ENCODE measurements at regions not wholly inside any gene's neighbourhood (a gene's known extent, or its start where the extent isn't known, plus 50 kb on each side); places are given as distances from the start of the nearest gene placed in this dataset.

DNA sequence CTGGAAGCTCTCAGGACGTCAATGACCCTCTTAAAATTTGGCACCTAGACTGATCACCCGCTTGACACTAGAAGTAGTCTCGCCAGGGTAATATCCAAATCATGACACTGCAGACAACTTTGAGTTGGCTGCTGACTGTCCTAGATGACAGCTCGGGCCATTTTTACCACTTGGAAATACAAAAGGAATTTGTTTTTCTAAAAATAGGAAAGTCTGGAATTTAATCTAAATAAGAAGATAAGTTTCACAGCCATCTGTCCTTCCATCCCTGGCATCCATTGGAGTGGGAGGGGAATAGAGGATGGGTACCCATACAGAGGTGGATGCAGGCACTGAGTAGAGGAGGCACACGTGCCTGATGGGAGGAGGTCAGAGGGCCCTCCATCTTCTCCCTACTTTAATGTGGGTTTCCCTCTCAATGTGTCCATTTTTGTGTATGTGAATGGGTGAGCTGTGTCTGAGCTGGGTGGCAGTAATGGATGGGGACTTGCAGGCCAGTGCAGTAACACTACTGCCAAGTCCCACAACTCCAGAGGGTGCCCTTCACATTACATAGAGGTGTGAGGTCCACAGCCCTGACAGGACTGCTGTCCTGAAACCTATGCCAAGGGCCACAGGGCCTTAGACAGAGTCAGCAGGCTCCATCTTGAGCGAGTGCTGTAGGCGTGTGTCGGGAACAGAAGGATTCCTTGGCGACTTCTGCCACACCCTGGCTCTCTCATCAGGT lies 104.8 kb upstream of the IPO9 start:
- Histone ChIP-seq H3K4me1 (ENCODE audit: control insufficient read depth in 1 of 2, insufficient read depth in 2 of 2, low read length in 2 of 2) (peaks cover 3% of the 10 kb centered on the region in 2 donors), H2AFZ (ENCODE audit: insufficient read depth, low read depth, low read length, poor library complexity, severe bottlenecking) (no peak overlapping the region), H3K27ac (ENCODE audit: low read depth in 1 of 2, low read length in 2 of 2) (no peak overlapping the region), H3K4me2 (replicated peaks; ENCODE audit: extremely low read depth, low read length, poor library complexity, severe bottlenecking) (no peak overlapping the region), H3K9ac (ENCODE audit: insufficient read depth, low read length, poor library complexity, severe bottlenecking) (no peak overlapping the region), H3K36me3 (replicated peaks in 1 of 2; ENCODE audit: control insufficient read depth in 1 of 2, insufficient read depth in 2 of 2, low read length in 2 of 2) (no peaks in the 10 kb centered on the region), H3K27me3 (ENCODE audit: control insufficient read depth in 2 of 2, insufficient read depth in 2 of 2, low read length in 2 of 2) (no peaks in the 10 kb centered on the region), H4K20me1 (ENCODE audit: insufficient read depth, low read length) (no peaks in the 10 kb centered on the region), H3K4me3 (replicated peaks in 1 of 3; ENCODE audit: low read depth in 2 of 3, low read length in 3 of 3) (no peak overlapping the region), H3K9me3 (replicated peaks in 1 of 2; ENCODE audit: control insufficient read depth in 1 of 2, insufficient read depth in 1 of 2, low read length in 2 of 2) (no peaks in the 10 kb centered on the region), H3K79me2 (ENCODE audit: insufficient read depth, low read length) (no peaks in the 10 kb centered on the region)
- peaks cover 0 to 2% of the 10 kb centered on the region in 2 donors for H3K36me3 Mint-ChIP-seq
- H3K27me3 Mint-ChIP-seq (ENCODE audit: low read depth in 3 of 3) = peaks cover 0 to 5% (median 5%) of the 10 kb centered on the region in 3 donors
- no peak overlapping the region for H3K4me3 Mint-ChIP-seq
- TF ChIP-seq, protein P1, sequence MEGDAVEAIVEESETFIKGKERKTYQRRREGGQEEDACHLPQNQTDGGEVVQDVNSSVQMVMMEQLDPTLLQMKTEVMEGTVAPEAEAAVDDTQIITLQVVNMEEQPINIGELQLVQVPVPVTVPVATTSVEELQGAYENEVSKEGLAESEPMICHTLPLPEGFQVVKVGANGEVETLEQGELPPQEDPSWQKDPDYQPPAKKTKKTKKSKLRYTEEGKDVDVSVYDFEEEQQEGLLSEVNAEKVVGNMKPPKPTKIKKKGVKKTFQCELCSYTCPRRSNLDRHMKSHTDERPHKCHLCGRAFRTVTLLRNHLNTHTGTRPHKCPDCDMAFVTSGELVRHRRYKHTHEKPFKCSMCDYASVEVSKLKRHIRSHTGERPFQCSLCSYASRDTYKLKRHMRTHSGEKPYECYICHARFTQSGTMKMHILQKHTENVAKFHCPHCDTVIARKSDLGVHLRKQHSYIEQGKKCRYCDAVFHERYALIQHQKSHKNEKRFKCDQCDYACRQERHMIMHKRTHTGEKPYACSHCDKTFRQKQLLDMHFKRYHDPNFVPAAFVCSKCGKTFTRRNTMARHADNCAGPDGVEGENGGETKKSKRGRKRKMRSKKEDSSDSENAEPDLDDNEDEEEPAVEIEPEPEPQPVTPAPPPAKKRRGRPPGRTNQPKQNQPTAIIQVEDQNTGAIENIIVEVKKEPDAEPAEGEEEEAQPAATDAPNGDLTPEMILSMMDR (IDR thresholded peaks at IDR 0.05) = no peak
- no peaks in the 10 kb centered on the region for H3K9me3 Mint-ChIP-seq
- intact Hi-C loops (cut with micrococcal nuclease) = no loop called here
- no peak for DNase-seq
- peaks cover 7% of the 10 kb centered on the region for H3K4me1 Mint-ChIP-seq
- no peak overlapping the region for H3K27ac Mint-ChIP-seq
- 78% methylated on average over 7 of the region's 9 CpGs for WGBS (ENCODE audit: insufficient coverage)

DNA sequence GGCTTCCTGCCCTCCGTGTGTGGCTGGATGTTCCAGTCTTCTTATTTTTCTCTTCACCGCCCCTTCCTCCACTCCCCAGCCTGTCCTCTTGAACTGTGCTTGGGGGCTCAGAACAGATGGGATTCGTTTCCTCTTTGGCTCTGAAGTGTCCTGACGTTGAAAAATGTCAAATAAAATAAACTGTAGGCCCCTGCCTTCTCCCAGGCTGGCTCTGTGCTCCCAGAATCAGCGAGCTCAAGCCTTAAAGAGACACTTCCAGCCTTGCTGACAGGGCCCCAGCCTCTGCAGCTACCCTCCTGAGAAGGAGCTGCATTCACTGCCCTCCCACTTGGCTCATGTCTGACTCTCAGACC lies 104.2 kb upstream of the IPO9 start:
- Histone ChIP-seq H3K27ac (ENCODE audit: low read depth in 1 of 2, low read length in 2 of 2) (no peak overlapping the region), H2AFZ (ENCODE audit: insufficient read depth, low read depth, low read length, poor library complexity, severe bottlenecking) (no peak overlapping the region), H3K4me3 (replicated peaks in 1 of 3; ENCODE audit: low read depth in 2 of 3, low read length in 3 of 3) (no peak overlapping the region), H3K9me3 (replicated peaks in 1 of 2; ENCODE audit: control insufficient read depth in 1 of 2, insufficient read depth in 1 of 2, low read length in 2 of 2) (no peaks in the 10 kb centered on the region), H3K4me2 (replicated peaks; ENCODE audit: extremely low read depth, low read length, poor library complexity, severe bottlenecking) (no peak overlapping the region), H4K20me1 (ENCODE audit: insufficient read depth, low read length) (no peaks in the 10 kb centered on the region), H3K79me2 (ENCODE audit: insufficient read depth, low read length) (no peaks in the 10 kb centered on the region), H3K36me3 (replicated peaks in 1 of 2; ENCODE audit: control insufficient read depth in 1 of 2, insufficient read depth in 2 of 2, low read length in 2 of 2) (no peaks in the 10 kb centered on the region), H3K4me1 (ENCODE audit: control insufficient read depth in 1 of 2, insufficient read depth in 2 of 2, low read length in 2 of 2) (no peaks in the 10 kb centered on the region), H3K27me3 (ENCODE audit: control insufficient read depth in 2 of 2, insufficient read depth in 2 of 2, low read length in 2 of 2) (no peaks in the 10 kb centered on the region), H3K9ac (ENCODE audit: insufficient read depth, low read length, poor library complexity, severe bottlenecking) (no peak overlapping the region)
- Mint-ChIP-seq H3K4me3 (no peak overlapping the region), H3K27me3 (ENCODE audit: low read depth in 3 of 3) (peaks cover 0 to 5% (median 3%) of the 10 kb centered on the region in 3 donors), H3K4me1 (peaks cover 4% of the 10 kb centered on the region), H3K27ac (no peak overlapping the region), H3K9me3 (no peaks in the 10 kb centered on the region), H3K36me3 (peaks cover 0 to 2% of the 10 kb centered on the region in 2 donors)
- 60% methylated on average over 5 of the region's 5 CpGs for WGBS (ENCODE audit: insufficient coverage)
- intact Hi-C loops (cut with micrococcal nuclease) = no loop called here
- no peak for DNase-seq
- TF ChIP-seq, protein P1 (IDR thresholded peaks at IDR 0.05) = no peak

Measured in CD14-positive monocyte (primary cell).